ENCODE measurements at regions not wholly inside any gene's neighbourhood (a gene's known extent, or its start where the extent isn't known, plus 50 kb on each side); places are given as distances from the start of the nearest gene placed in this dataset.
"Not testable (repeated sequence)": the region's sequence is repeated elsewhere in the genome, so short reads cannot be mapped to it uniquely, and the experiment has no call there.

GRCh38 chr6:139702706-139703105 lies 328.3 kb upstream of the CITED2 start:
- no peak for DNase-seq

DNA sequence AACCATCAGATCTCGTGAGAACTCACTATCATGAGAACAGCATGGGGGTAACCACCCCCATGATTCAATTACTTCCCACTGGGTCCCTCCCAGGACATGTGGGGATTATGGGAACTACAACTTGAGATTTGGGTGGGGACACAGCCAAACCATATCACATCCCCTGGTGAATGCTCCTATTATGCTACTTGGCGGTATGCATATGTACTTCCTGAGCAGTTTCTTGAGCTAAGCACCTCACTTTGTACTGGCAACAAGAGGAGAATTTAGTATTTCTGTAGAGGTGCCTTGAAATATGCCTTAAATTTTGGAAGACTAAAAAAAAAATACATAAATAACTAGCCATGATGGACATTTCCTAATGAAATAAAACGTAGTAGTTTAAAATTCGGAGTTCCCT lies 327.2 kb upstream of the CITED2 start:
- DNase-seq = no peak

DNA sequence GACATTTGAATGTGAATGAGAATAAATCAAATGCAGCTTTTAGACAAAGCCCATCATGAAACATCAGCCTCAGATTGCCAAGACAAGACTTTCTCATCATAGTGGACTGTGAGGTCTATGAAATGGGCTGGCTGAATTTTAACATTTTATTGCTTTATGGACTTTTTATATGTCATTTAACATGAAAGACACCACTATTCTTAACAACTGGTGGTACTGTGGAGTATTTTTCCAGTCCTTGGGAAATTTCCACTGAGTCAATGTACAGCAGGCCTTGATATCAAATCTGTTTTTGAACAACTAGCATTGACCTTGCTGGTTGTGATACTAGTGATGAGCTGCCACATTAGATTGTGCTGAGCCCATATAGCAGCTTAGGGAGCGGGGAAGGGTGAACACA lies 326.6 kb upstream of the CITED2 start:
- DNase-seq = no peak

DNA sequence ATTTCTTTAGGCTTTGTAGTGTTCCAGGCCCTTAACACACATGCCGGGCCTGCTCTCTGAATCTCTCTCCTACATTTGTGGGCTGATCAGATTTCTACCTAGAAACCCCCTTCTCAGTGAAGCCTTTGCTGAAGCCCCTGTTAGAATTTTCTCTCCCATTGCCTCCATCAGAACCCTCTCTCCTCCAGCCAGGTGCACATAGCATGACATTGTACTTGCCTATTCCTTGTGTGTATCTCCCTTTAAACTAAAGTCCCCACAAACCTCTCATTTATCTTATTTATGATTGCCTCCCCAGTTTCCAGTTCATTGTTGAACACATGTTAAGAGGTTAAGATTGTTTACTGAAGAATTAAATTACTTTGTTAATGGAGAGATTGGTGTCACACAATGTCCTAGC lies 325.5 kb upstream of the CITED2 start:
- no peak for DNase-seq

DNA sequence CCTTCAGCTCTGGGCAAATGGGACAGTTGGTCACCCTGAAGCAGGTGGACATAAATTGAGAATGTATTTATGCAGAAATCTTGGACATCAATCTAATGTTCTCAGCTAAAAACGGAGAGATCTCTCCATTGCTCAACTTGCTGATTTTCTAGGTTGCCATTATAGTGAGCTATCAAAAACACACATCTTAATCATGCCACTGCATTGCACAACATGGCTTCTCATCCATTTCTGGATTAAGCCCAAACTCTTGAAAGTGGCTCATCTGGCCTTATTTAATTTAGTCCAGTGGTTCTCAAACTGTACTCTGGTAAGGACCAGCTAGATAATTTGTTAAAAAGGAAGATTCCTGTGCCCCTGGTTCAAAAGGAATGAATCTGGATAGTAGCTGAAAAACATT lies 324.9 kb upstream of the CITED2 start:
- DNase-seq = no peak

GRCh38 chr6:139698526-139699176 lies 324.2 kb upstream of the CITED2 start:
- DNase-seq = no peak

GRCh38 chr6:139697856-139698255 lies 323.4 kb upstream of the CITED2 start:
- DNase-seq = not testable (repeated sequence)

DNA sequence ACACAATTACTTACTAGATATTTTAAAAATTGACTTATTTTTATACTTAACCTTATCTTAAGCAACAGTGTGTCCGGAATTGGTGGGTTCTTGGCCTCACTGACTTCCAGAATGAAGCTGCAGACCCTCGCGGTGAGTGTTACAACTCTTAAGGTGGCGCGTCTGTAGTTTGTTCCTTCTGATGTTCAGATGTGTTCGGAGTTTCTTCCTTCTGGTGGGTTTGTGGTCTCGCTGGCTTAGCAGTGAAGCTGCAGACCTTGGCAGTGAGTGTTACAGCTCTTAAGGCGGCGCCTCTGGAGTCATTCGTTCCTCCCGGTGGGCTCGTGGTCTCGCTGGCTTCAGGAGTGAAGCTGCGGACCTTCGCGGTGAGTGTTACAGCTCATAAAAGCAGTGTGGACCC lies 322.5 kb upstream of the CITED2 start:
- DNase-seq = not testable (repeated sequence)

- DNase-seq = no peak
Measured at GRCh38 chr6:139695361-139695760, 320.9 kb upstream of the CITED2 start.

- DNase-seq = no peak
Measured at GRCh38 chr6:139693735-139694134, 319.3 kb upstream of the CITED2 start.

GRCh38 chr6:139690007-139690406 lies 315.6 kb upstream of the CITED2 start:
- DNase-seq = no peak

GRCh38 chr6:139687055-139687454 lies 312.6 kb upstream of the CITED2 start:
- no peak for DNase-seq

DNA sequence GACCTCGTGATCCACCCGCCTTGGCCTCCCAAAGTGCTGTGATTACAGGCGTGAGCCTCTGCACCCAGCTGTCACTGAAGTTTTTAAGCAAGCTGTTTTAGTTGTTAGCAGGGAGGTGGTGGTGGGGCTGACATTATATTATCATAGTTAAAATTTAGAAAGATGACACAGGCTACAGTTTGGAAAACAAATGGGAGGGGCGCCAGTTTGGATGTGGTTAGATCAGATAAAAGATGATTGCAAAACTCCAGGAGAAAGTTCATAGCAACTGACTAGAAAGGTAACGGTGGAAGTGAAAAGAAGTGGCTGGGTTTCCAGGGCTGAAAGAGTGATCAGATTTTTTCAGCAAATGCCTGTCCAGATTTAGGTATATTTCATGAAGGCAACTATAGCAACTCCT lies 311.9 kb upstream of the CITED2 start:
- DNase-seq = no peak

- no peak for DNase-seq
Measured at GRCh38 chr6:139685009-139685408, 310.6 kb upstream of the CITED2 start.

GRCh38 chr6:139680819-139681218 lies 306.4 kb upstream of the CITED2 start:
- no peak for DNase-seq

DNA sequence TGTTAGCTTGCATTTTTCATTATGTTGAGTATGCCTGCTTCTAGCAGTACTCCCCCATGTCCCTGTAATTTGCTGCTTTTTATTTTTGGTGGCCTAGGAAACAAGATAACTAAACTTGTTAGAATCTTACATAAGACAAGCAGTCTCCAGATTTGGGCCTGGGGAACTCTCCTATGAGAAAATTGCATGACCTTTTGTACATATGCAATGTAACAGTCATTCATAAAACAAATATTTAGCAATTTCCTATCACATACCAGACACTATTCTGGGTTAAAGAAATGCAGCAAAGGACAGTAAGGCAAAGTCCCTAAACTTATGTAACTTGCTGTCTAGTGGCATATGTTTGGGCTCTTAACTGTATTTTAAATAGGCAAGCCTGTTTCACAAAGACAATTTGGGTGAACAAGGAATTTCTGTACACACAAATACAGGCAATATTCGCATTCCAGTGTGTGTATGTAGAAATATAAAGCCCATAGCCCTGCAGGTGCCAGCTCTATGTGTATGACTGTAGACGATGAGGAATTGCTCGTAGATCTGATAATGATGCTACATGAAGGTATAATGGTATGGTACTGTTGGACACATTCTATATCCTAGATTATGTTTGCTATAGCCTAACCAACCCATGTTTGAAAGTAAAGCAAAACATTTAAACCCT lies 305.2 kb upstream of the CITED2 start:
- no peak for DNase-seq

GRCh38 chr6:139676718-139677117 lies 302.3 kb upstream of the CITED2 start:
- DNase-seq = no peak

GRCh38 chr6:139666284-139666683 lies 291.8 kb upstream of the CITED2 start:
- no peak for DNase-seq

DNA sequence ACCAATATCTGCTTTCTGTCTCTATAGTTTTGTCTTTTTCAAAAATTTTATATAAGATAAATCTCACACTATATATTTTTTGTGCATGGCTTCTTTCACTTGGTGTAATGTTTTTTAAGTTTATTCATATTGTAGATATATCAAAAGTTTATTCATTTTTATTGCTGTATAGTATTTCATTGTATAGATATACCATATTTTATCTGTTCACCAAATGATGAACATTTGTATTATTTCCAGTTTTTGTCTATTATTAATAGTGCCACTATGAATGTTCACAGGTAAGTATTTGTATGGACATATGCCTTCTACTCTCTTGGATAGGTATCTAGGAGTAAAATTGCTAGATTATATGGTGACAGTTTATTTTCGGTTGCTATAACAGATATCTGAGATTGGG lies 289.5 kb upstream of the CITED2 start:
- no peak for DNase-seq

DNA sequence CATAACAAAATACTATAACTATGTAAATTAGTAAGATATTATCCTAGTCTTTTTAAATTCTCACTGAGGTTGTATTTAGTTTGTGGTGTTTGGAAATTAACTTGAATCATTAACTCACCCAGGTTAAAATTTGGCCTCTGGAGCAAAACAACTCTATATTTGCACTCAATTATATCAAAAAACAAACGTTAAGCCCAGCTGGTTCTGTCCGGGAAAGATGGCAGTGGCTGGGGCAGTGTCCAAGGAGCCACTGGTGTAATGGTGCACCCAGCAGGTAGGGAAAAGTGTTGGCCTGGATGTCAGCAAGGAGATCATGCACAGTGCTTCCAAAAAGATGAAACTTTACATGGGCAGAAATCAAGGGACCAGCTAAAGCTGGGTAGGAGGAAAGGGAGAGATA lies 285.3 kb upstream of the CITED2 start:
- DNase-seq = no peak

DNA sequence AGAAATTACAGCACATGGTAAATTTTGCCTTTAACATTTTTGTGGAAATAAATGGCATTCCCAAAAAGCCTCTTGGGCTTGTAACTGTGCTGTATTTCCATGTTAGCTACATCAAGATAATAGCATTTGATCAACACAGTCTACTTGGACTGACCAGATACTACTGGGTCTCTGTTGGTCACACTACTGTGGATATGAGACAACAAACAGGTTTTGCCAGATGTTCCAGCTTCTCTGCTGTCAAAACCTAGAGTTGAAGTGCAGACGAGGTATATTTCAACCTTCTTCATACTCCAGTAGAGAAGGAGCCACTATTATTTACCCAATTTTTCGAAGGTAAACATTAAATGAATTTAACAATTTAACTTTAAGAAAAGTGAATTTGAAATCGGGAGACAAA lies 284.7 kb upstream of the CITED2 start:
- no peak for DNase-seq

DNA sequence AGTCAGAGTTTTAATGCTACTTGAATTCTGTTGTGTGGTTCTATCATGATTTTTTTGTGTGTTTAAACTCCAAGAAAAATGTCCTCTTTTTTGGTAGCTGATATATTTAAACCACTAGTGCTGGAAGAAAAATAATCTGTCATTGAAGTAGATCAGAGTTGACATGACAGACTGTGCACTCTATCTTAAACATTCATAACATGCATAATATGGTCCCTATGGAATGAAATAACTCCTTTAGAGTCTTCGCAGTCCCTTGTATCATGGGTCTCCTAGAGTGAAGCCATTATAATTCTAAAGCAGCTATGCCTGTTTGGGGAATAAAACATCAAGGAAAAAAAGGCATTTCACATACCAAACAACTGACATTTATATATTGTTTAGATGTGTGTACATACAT lies 282.7 kb upstream of the CITED2 start:
- no peak for DNase-seq

DNA sequence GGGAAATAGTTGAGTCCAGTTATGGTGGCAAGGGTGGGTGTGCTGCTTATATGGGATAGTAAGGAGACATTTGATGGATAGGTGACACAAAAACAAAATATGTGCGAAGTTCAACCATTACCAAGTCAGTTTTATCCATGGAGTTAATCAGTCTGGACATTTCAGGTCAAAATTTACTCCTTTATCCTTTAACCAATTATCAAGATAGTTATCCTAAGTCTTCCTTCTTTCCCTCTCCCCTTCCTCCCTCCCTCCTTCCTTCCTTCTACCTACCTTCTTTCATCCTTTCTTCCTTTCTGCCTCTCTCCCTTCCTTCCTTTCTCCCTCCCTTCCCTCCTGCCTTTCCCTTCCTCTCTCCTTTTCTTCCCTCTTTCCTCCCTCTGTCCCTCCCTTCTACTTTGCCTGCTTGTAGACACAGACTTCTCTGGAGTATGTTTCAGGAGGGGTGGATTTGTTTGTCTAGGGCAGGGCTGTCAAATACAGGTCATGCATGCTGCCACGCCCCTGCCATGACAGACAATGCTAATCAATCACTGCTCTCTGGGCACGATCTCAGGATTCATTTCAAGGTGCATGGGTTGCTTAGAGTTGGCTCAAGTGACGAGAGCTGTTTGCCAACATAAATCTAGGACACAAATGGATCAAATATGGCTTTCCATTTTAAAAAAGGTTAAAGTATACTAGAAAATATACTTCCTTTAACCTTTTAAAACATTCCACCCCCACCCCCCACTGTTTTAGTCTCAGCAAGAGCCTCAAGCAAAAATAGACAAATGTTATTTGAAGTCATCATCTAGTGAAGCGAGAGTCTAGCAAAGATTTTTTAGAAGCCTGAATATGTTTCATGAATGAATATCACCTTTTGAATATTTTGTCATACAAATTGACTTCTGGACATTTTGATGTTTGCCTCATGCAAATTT lies 281.6 kb upstream of the CITED2 start:
- no peak for DNase-seq
